Brain microvascular endothelial cell (primary cell): ENCODE measurements at regions not wholly inside any gene's neighbourhood (a gene's known extent, or its start where the extent isn't known, plus 50 kb on each side); places are given as distances from the start of the nearest gene placed in this dataset.

Experiments used
- DNase-seq: peaks from one replicate; pipeline ENCODE4 v3.0.0-alpha.2; 2020
- H3K27ac ChIP-seq: fragments of 250-450 bp; sonication (Bioruptor Pico); 2 replicates; pipeline ENCODE4 v1.5.1; 2020; ENCODE audit warnings: mild to moderate bottlenecking, moderate library complexity
- H3K27me3 ChIP-seq: fragments of 250-450 bp; sonication (Bioruptor Pico); replicated peaks from 2 replicates; pipeline ENCODE4 v1.5.1; 2020; ENCODE audit warnings: mild to moderate bottlenecking
- H3K36me3 ChIP-seq: fragments of 250-450 bp; sonication (Bioruptor Pico); replicated peaks from 2 replicates; pipeline ENCODE4 v1.5.1; 2020; ENCODE audit warnings: mild to moderate bottlenecking
- H3K4me3 ChIP-seq: 2 replicates; pipeline ENCODE4 v1.5.1; 2011; ENCODE audit warnings: low read depth, mild to moderate bottlenecking, control low read depth, low read length, moderate library complexity
- in situ Hi-C: cut with HindIII; loops from 2 replicates; pipeline ENCODE4 v1.10.0; 2017; ENCODE audit warnings: low sequenced_read_pairs, low pct_ligation_motif_present
- TF ChIP-seq, protein P1 (sequence below): IDR thresholded peaks from 2 replicates; pipeline ENCODE4 v1.5.1; 2011; ENCODE audit warnings: low read depth, mild to moderate bottlenecking, moderate library complexity, low read length, control low read depth, inconsistent platforms; ENCODE audit errors: missing control alignments

- H3K27me3 ChIP-seq, result no peaks in the 10 kb centered on the region
- in situ Hi-C loops, result no loop called here
- DNase-seq, result no peak
- H3K27ac ChIP-seq, result no peak overlapping the region
- TF ChIP-seq, protein P1, sequence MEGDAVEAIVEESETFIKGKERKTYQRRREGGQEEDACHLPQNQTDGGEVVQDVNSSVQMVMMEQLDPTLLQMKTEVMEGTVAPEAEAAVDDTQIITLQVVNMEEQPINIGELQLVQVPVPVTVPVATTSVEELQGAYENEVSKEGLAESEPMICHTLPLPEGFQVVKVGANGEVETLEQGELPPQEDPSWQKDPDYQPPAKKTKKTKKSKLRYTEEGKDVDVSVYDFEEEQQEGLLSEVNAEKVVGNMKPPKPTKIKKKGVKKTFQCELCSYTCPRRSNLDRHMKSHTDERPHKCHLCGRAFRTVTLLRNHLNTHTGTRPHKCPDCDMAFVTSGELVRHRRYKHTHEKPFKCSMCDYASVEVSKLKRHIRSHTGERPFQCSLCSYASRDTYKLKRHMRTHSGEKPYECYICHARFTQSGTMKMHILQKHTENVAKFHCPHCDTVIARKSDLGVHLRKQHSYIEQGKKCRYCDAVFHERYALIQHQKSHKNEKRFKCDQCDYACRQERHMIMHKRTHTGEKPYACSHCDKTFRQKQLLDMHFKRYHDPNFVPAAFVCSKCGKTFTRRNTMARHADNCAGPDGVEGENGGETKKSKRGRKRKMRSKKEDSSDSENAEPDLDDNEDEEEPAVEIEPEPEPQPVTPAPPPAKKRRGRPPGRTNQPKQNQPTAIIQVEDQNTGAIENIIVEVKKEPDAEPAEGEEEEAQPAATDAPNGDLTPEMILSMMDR, result no peak
- H3K36me3 ChIP-seq, result no peaks in the 10 kb centered on the region
- H3K4me3 ChIP-seq, result no peak overlapping the region
Measured at GRCh38 chr4:62544428-62544827, 1344.3 kb downstream of the ADGRL3 start.

- Histone ChIP-seq H3K27ac (no peak overlapping the region), H3K27me3 (no peaks in the 10 kb centered on the region), H3K4me3 (no peak overlapping the region), H3K36me3 (no peaks in the 10 kb centered on the region)
- TF ChIP-seq, protein P1, result no peak
- in situ Hi-C loops, result no loop called here
- no peak for DNase-seq
Measured at GRCh38 chr4:62543002-62543401, 1342.9 kb downstream of the ADGRL3 start.

GRCh38 chr4:62533573-62533972, 1333.4 kb downstream of the ADGRL3 start:
- in situ Hi-C loops, result no loop called here
- TF ChIP-seq, protein P1, result no peak

DNA sequence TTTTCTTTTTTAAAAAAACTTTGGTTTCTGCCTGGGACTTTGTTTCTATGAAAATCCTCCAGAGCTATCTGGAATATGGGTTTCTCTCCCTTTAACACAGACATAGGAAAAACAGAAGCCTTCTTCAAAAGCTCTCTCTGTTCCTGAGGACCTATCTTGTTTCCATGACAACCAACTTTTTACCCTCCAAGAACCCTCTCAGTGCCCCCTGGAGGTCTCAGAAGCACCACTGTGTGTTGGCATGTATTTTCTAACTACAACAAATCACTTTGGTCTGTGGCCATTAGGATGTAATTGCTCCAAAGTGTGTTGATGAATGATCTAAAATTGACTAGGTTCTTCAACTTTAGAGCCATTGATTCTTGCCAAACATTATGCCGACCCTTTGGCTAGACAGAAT, 1331.6 kb downstream of the ADGRL3 start:
- H3K27me3 ChIP-seq, result no peaks in the 10 kb centered on the region
- H3K4me3 ChIP-seq, result no peak overlapping the region
- no peaks in the 10 kb centered on the region for H3K36me3 ChIP-seq
- in situ Hi-C loops, result no loop called here
- no peak overlapping the region for H3K27ac ChIP-seq
- TF ChIP-seq, protein P1, result no peak
- no peak for DNase-seq

More at GRCh38 chr4:62533573-62533972, 1333.4 kb downstream of the ADGRL3 start:
- Histone ChIP-seq H3K36me3 (no peaks in the 10 kb centered on the region), H3K27ac (no peak overlapping the region), H3K4me3 (no peak overlapping the region), H3K27me3 (no peaks in the 10 kb centered on the region)
- no peak for DNase-seq

GRCh38 chr4:62531264-62531663, 1331.1 kb downstream of the ADGRL3 start:
- TF ChIP-seq, protein P1, result no peak

GRCh38 chr4:62528874-62529273, 1328.7 kb downstream of the ADGRL3 start:
- TF ChIP-seq, protein P1, result no peak
- no peaks in the 10 kb centered on the region for H3K36me3 ChIP-seq
- no peaks in the 10 kb centered on the region for H3K27me3 ChIP-seq
- H3K27ac ChIP-seq, result no peak overlapping the region
- H3K4me3 ChIP-seq, result no peak overlapping the region
- no peak for DNase-seq
- in situ Hi-C loops, result no loop called here

More at GRCh38 chr4:62531264-62531663, 1331.1 kb downstream of the ADGRL3 start:
- Histone ChIP-seq H3K36me3 (no peaks in the 10 kb centered on the region), H3K4me3 (no peak overlapping the region), H3K27ac (no peak overlapping the region), H3K27me3 (no peaks in the 10 kb centered on the region)
- no peak for DNase-seq
- in situ Hi-C loops, result no loop called here
